ENCODE measurements at regions not wholly inside any gene's neighbourhood (a gene's known extent, or its start where the extent isn't known, plus 50 kb on each side); places are given as distances from the start of the nearest gene placed in this dataset.

DNA sequence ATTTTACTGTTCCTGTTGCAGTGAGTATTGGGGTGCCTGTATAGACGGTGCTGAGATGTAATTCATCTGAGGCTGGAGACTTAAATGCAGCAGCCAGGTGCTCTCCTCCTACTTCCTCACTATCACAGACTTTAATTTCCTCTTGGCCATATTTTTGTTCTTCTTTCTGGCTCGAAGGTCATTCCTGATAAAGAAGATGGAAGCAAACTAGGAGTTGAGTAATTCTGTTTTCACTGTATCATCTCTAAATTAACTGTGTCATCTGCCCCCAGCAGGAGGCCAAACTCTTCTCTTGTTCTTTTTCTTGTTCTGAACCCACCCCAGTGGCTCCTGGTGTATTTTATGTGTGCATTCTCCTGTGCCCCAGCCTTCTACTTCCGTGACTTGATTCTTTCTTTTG lies 141.7 kb upstream of the ARHGAP5 start:
- TF ChIP-seq, protein P1, sequence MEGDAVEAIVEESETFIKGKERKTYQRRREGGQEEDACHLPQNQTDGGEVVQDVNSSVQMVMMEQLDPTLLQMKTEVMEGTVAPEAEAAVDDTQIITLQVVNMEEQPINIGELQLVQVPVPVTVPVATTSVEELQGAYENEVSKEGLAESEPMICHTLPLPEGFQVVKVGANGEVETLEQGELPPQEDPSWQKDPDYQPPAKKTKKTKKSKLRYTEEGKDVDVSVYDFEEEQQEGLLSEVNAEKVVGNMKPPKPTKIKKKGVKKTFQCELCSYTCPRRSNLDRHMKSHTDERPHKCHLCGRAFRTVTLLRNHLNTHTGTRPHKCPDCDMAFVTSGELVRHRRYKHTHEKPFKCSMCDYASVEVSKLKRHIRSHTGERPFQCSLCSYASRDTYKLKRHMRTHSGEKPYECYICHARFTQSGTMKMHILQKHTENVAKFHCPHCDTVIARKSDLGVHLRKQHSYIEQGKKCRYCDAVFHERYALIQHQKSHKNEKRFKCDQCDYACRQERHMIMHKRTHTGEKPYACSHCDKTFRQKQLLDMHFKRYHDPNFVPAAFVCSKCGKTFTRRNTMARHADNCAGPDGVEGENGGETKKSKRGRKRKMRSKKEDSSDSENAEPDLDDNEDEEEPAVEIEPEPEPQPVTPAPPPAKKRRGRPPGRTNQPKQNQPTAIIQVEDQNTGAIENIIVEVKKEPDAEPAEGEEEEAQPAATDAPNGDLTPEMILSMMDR (IDR thresholded peaks at IDR 0.05; ENCODE audit: insufficient read depth, low read length, poor library complexity, severe bottlenecking) = no peak
- no peak for TF ChIP-seq EZH2phosphoT487 (conservative IDR thresholded peaks at IDR 0.05; ENCODE audit: low read length)

All from SU-DHL-6 (cell line).